Heart left ventricle (tissue), 13 donors: ENCODE measurements at regions not wholly inside any gene's neighbourhood (a gene's known extent, or its start where the extent isn't known, plus 50 kb on each side); places are given as distances from the start of the nearest gene placed in this dataset.

Experiments
- CTCF ChIP-seq, 12 donors: fragments of 200-600 bp; sonication (generic) in 4 of 12; IDR thresholded peaks; one replicate each; pipeline versions ENCODE4 v1.5.0 to v1.8.0; 2018 to 2022; ENCODE audit warnings: antibody characterized with exemption in 12 of 12, mild to moderate bottlenecking in 5 of 12
- POLR2A ChIP-seq, 2 donors: fragments of 450-650 bp; IDR thresholded peaks; one replicate each; pipeline ENCODE4 v1.6.1; 2017; ENCODE audit warnings: antibody characterized with exemption in 2 of 2, mild to moderate bottlenecking in 2 of 2, moderate library complexity in 2 of 2
- donor health status: ischemic (EF 13 %, LVEDD 7.1; RV severe dilation, severe dysfunction).
- donor health status: DM: no; HTN: yes; CAD: no.
- donor health status: DM: no; HTN: no; CAD: no.
- donor health status: ischemic (EF 25% LVEDD 6.9; RV normal size, moderate dysfunction).
- donor health status: ischemic (EF 25% LVEDD 5.7; RV mildly dilated, moderate dysfunction).
- donor health status: ischemic (EF 35%, LVEDD 5.7; RV mildly dilated, moderate dysfunction).
- donor health status: nonischemic (EF 11% LVEDD 7.7; RV severe dilation, severe dysfunction).
- donor health status: DM: yes; HTN: yes; CAD: no.
- donor health status: PGD.
- donor health status: ischemic (EF 29% LVEDD 5.4; RV normal size, mild dysfunction).
- donor health status: nonischemic (EF 23%, LVEDD 6.1; RV moderate dilation, normal function).

- TF ChIP-seq CTCF (IDR thresholded peaks at IDR 0.05): no peak
- no peak for TF ChIP-seq POLR2A (IDR thresholded peaks at IDR 0.05)
Observed at GRCh38 chr3:43966126-43966525, 275.4 kb downstream of the ABHD5 start.
